ENCODE measurements at regions not wholly inside any gene's neighbourhood (a gene's known extent, or its start where the extent isn't known, plus 50 kb on each side); places are given as distances from the start of the nearest gene placed in this dataset.

- DNase-seq = no peak
Observed at GRCh38 chr4:62292911-62293310, 1092.8 kb downstream of the ADGRL3 start.

GRCh38 chr4:62288808-62289541 lies 1088.8 kb downstream of the ADGRL3 start:
- no peak for DNase-seq

DNA sequence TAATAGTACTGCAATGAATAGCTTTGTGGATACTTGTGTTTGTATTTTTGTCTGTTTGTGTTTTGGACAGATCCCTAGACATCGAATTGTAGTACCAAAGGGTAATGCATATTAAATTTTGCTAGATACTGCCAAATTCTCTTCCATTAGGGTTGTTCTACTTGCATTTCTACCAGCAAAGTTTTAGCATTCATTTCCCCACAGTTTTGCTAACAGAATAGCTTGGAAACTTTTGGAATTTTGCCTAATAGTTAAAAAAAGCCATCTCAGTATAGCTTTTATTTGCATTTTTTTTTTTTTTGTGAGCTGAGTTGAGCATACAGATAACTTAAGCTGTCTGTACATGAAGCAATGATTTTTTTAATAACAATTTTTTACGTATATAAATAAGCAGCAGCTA lies 1084.9 kb downstream of the ADGRL3 start:
- DNase-seq = no peak

- no peak for DNase-seq
Observed at GRCh38 chr4:62279689-62280088, 1079.6 kb downstream of the ADGRL3 start.

GRCh38 chr4:62275470-62275869 lies 1075.3 kb downstream of the ADGRL3 start:
- no peak for DNase-seq

DNA sequence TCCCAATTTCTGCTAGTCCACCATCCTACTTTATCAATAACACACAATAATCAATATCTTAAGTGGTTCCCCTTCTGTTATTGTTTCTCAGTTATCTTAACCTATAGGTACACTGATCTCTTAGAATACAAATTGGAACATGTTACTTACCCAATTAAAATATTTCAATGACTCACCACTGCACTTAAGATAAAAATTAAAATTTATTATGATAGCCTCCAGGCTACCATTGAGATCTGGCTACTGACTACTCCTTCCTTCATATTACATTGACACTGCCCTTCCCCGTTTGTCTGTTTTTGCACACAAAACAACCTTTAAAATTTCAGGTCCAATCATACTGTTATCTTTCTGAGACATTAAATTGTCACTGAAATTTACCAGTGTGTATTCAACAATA lies 1074.7 kb downstream of the ADGRL3 start:
- no peak for DNase-seq

GRCh38 chr4:62271107-62271506 lies 1071.0 kb downstream of the ADGRL3 start:
- no peak for DNase-seq

GRCh38 chr4:62269918-62270317 lies 1069.8 kb downstream of the ADGRL3 start:
- no peak for DNase-seq

DNA sequence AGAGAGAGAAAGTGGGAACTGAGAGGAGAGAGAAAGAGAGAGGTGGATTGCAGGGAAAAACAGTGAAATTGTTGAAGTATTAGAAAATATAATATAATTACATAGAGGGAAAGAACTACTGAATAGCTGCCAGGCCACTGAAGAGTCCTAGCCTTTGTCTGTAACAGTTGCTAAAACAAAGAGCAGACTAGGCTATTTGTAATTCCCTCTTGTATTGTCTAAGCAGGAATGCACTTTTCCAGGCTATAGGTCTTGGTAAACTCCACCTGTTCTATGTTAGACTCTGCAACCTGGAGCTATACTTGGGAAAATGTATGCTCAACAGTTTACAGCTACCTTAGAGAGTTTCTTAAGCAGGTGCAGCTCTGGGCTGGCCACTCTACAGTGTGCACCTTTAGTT lies 1063.3 kb downstream of the ADGRL3 start:
- no peak for DNase-seq

GRCh38 chr4:62262676-62263075 lies 1062.5 kb downstream of the ADGRL3 start:
- no peak for DNase-seq

DNA sequence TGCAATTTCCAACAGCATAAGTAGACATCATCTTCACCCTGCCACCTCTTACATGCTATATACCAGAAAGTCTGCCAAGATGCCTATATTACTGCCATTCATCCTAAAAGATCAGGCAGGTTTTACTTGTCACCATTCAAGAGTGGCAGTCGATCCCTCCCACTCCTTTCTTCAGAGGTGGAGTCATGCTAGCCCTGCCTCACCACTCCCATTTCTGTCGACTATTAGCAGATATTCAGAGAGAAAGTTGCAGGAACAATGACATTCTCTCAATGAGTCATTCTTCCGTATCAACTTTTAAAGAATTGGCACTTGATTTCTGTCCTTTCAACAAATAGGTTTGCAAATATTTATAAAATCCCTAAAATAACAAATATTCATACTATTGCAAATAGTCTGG lies 1060.1 kb downstream of the ADGRL3 start:
- DNase-seq = no peak

DNA sequence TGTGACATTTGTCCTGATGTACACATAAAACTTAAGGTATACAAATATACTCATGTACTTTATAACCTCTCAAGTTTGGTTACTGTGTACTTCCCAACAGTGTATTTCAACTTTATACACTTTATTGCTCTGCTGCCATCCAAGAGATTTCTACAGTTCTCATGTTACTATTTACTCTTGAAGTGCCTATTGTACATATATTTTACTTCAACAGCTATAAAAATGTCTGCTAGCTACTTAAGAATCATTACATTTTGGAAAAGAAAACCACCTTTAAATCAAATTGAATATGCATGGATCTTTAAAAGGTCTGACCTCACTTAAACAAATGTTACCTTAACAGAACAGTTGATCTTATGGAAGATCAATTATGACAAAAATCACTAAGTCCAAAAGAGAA lies 1056.4 kb downstream of the ADGRL3 start:
- DNase-seq = no peak

DNA sequence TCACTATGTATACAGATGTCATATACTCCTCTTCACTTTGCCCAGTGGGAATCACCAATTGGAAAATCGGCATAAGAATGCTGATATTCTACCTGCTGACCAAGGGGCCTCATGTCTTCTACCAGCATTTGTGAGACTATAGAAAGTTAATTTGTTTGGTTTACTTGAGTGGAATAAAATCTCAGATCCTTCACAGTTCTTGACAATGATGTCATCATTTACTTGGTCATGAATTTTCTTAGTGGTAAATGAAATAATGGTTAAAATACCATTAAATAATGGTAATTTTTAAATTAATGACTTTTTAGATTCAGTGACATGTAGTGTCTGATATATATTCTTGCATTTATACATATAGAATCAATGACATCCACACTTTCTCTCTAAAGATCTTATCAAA lies 1052.6 kb downstream of the ADGRL3 start:
- no peak for DNase-seq

DNA sequence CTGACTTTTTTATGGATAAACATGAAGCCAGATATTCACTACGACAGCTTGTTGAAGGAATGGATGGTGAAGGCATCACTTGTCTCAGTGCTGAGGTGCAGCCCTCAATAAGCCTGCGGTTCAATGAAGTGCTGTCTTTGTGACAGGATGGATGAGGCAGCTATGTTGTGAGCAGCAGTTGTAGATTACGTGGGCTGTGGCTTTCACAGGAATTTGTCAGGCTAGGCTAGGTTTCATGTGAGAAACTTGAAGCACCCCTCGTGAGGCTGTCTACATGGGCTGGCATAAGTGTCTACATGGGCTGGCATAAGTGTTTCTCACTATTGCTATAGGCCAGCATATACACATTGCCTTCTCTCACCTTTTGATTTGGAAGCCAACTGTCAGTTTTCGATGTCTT lies 1050.0 kb downstream of the ADGRL3 start:
- DNase-seq = no peak

GRCh38 chr4:62243895-62244294 lies 1043.8 kb downstream of the ADGRL3 start:
- DNase-seq = no peak

GRCh38 chr4:62235911-62236310 lies 1035.8 kb downstream of the ADGRL3 start:
- DNase-seq = no peak

DNA sequence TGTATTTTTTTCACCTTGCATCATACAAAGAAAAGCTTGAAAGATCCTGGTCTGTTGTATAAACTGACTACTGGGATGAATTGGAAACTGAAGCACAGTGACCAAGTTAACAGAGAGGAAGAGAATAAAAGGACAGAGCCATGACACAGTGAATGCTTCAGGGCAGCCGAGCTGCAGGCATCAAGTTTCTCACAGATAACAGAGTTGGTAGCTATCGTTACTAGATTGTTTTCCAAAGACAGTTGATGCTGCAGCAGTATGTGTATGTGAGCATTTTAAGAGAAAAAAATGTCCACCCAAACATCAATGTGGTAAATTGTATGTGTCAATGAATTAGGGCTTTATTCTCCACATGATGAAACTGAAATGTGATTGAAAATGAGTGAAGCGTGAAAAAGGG lies 1032.7 kb downstream of the ADGRL3 start:
- DNase-seq = no peak

- DNase-seq = no peak
Observed at GRCh38 chr4:62231994-62232393, 1031.9 kb downstream of the ADGRL3 start.

DNA sequence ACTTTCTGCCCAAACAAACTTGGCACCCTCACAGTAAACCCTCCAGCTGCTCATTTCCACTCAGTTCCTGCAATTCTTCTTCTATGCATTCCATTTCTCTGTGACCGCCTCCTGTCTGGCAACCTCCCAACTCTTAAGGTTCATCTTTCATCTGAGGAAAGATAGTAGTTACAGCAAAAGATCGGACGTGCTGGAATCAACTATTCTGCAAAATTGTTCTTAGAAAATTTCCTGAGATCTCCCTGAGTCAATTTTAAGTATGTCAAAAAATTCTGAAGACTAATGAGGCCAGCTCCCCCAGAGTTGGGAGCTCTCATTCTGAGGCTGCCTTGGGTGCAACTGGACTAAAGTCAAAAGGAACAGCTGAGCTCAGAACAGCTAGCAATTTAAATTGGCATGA lies 1026.0 kb downstream of the ADGRL3 start:
- no peak for DNase-seq

DNA sequence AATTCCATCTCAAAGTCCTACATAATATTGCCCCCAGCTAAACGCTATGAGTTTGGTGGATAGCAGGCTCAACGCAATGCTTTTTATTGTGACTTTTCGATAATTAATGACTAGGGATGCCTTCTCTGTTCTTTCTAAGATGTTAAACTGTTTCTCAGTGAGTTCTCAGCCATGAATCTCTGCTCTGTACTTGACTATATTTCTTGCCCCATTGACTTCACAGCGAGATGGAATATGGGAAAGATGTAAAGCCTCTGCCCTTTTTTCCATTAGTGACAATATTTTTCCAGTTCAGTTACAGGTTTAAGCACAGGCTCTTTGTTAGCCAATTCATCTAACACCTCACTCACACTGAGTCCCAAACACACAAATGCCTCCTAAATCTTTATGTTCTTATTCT lies 1022.0 kb downstream of the ADGRL3 start:
- no peak for DNase-seq

DNA sequence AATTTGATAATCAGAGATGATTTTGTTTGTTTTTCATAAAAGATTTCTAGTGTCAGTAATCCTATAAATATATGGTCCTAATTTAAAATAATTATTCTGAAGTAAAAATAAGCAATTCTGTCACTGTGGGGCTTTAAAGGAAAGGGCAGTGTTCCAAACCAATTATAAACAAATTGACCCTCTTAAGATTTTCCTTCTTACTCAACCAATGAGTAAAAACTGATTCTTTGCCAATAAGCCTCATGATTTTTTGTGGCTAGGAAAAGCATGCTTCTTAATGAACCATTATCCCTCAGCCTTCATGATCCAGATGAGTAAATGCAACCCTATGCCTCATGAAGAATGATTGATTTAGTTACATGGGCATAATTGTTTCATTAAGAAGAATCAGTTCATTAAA lies 1010.4 kb downstream of the ADGRL3 start:
- DNase-seq = no peak

DNA sequence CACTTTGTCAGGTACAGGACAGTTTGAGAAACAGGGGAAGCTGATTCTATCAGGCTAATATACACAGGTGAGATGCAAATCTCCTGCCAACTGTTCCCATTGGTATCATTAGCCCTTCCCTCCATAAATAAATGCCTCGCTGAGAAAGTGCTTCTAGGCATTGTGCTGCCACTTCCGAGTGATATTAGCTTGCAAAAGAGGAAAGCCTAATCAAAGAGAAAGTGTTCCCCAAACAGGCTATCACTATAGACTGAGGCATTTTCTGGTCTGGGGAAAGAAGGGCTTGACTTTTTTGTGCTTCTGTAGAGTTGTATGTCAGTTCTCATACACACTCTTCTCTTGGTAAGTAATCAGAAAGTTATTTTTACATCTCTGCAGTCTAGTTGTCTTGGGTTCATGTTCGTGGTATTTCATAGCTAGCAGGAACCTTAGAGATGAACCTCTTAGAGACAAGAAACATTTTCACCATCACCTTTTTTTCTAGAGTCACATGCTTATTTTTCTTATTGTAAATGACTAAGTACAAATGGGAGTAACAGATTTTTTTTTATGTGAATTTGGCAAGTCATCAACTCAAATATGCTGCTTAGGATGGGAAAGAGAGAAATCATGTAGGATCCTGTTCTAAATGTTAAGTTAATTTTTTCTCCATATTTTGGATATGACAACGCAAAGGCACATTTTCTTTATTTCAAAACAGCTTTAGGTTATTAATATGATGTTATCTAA lies 1009.8 kb downstream of the ADGRL3 start:
- DNase-seq = no peak

GRCh38 chr4:62208921-62209320 lies 1008.8 kb downstream of the ADGRL3 start:
- DNase-seq = no peak

- no peak for DNase-seq
Observed at GRCh38 chr4:62204136-62204535, 1004.0 kb downstream of the ADGRL3 start.

DNA sequence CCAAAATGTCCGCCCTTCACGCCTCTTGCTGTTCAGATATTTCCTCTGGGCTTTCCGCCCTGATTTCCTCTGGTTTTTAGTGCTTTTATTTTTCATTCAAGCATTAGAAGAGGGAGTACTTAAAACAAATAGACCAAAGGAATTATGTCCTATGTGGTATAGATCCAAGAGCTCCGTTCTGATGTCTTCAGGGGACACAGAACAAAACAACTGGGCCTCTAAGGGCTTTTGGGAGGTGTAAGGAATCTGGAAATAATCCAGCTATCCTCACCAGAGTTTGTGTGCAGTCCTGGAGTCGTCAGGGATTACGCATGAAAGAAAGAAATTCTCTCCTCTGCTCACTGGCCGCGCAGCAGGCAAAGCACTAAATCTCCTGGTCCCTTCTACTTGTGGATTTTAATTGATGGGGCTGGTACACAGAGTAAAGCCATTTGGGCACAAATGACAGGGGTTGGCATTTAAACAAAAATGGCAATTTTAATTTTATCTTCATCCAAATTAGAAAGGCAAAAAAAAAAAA lies 999.2 kb downstream of the ADGRL3 start:
- DNase-seq = no peak
